Fibroblast of lung (primary cell): ENCODE measurements at regions not wholly inside any gene's neighbourhood (a gene's known extent, or its start where the extent isn't known, plus 50 kb on each side); places are given as distances from the start of the nearest gene placed in this dataset.

Experiments used
- CTCF ChIP-seq, 2 donors: IDR thresholded peaks in 1 of 2; conservative IDR thresholded peaks in 1 of 2; 1 replicate in 1 of 2; 2 replicates in 1 of 2; pipeline ENCODE4 v1.5.1; 2011 to 2012; ENCODE audit warnings: low read length in 2 of 2, control low read depth in 1 of 2, inconsistent platforms in 1 of 2, low read depth in 1 of 2, mild to moderate bottlenecking in 1 of 2
- EZH2 ChIP-seq: IDR thresholded peaks from 2 replicates; pipeline ENCODE4 v1.5.1; 2012; ENCODE audit warnings: low read length, control low read depth, mild to moderate bottlenecking; ENCODE audit errors: missing control alignments

GRCh38 chr5:82807021-82807420 lies 270.2 kb downstream of the TMEM167A start:
- TF ChIP-seq CTCF (conservative IDR thresholded peaks at IDR 0.05 in 1 of 2, IDR thresholded peaks at IDR 0.05 in 1 of 2; ENCODE audit: low read depth in 1 of 2, low read length in 2 of 2) (no peak), EZH2 (no peak)
